ENCODE measurements at regions not wholly inside any gene's neighbourhood (a gene's known extent, or its start where the extent isn't known, plus 50 kb on each side); places are given as distances from the start of the nearest gene placed in this dataset.

GRCh38 chr12:31785318-31785717, 56.5 kb upstream of the AMN1 start:
- CTCF ChIA-PET: no interaction called here
- H3K27ac Mint-ChIP-seq: no peak overlapping the region
- no peaks in the 10 kb centered on the region for H3K27me3 Mint-ChIP-seq (ENCODE audit: low read depth)
- TF ChIP-seq ERG (CRISPR knock-in tag; IDR thresholded peaks at IDR 0.05) (no peak), ZNF671 (CRISPR knock-in tag; IDR thresholded peaks at IDR 0.05) (no peak), ELF4 (CRISPR knock-in tag; IDR thresholded peaks at IDR 0.05; ENCODE audit: low read depth) (no peak), TEAD4 (CRISPR knock-in tag; IDR thresholded peaks at IDR 0.05) (no peak), ESRRA (CRISPR knock-in tag; IDR thresholded peaks at IDR 0.05; ENCODE audit: borderline replicate concordance) (no peak), STAT6 (CRISPR knock-in tag; conservative IDR thresholded peaks at IDR 0.05; ENCODE audit: low read depth) (no peak), NR2C2 (CRISPR knock-in tag; IDR thresholded peaks at IDR 0.05) (no peak), ATF2 (CRISPR knock-in tag; IDR thresholded peaks at IDR 0.05; ENCODE audit: borderline replicate concordance, low read depth) (no peak), FOXP4 (CRISPR knock-in tag; IDR thresholded peaks at IDR 0.05) (no peak), CBFB (CRISPR knock-in tag; IDR thresholded peaks at IDR 0.05; ENCODE audit: low read depth) (no peak)
- no peaks in the 10 kb centered on the region for H3K36me3 Mint-ChIP-seq
- ATAC-seq: no peak
- POLR2A ChIA-PET: no interaction called here
- H3K4me1 Mint-ChIP-seq: peaks cover 6% of the 10 kb centered on the region
- no peak overlapping the region for H3K4me3 Mint-ChIP-seq
- DNase-seq (ENCODE audit: low spot score): no peak
- peaks cover 8% of the 10 kb centered on the region; the same call in 1 of the 2 replicates for H3K9me3 Mint-ChIP-seq

- Mint-ChIP-seq H3K36me3 (no peaks in the 10 kb centered on the region), H3K27me3 (ENCODE audit: low read depth) (no peaks in the 10 kb centered on the region), H3K27ac (no peak overlapping the region), H3K4me1 (peaks cover 6% of the 10 kb centered on the region), H3K4me3 (no peak overlapping the region), H3K9me3 (peaks cover 8% of the 10 kb centered on the region; the same call in 1 of the 2 replicates)
- DNase-seq (ENCODE audit: low spot score) (no peak), ATAC-seq (no peak)
- CTCF ChIA-PET: no interaction called here
- TF ChIP-seq JUN (CRISPR knock-in tag; IDR thresholded peaks at IDR 0.05): no peak
- no peak for TF ChIP-seq ESRRA (CRISPR knock-in tag; IDR thresholded peaks at IDR 0.05; ENCODE audit: borderline replicate concordance)
- TF ChIP-seq ZNF416 (CRISPR knock-in tag; IDR thresholded peaks at IDR 0.05): no peak
- no peak for TF ChIP-seq TCF7 (CRISPR knock-in tag; IDR thresholded peaks at IDR 0.05; ENCODE audit: low read depth)
- TF ChIP-seq RORB (CRISPR knock-in tag; IDR thresholded peaks at IDR 0.05): no peak
- TF ChIP-seq GTF2I (CRISPR knock-in tag; conservative IDR thresholded peaks at IDR 0.05): no peak
- POLR2A ChIA-PET: no interaction called here
These were observed 55.3 kb upstream of the AMN1 start for GRCh38 chr12:31783996-31784645.

- H3K27me3 Mint-ChIP-seq (ENCODE audit: low read depth): no peaks in the 10 kb centered on the region
- ChIA-PET CTCF (interaction anchor here (0.8 kb wide), 1 partner anchor 101 kb away, joined by 3 read pairs; no protein-coding TSS in a partner anchor), POLR2A (no interaction called here)
- no peaks in the 10 kb centered on the region for H3K36me3 Mint-ChIP-seq
- peaks cover 5% of the 10 kb centered on the region; the same call in 1 of the 2 replicates for H3K9me3 Mint-ChIP-seq
- no peak overlapping the region for H3K27ac Mint-ChIP-seq
- H3K4me3 Mint-ChIP-seq: no peak overlapping the region
- DNase-seq (ENCODE audit: low spot score) (no peak), ATAC-seq (no peak)
- H3K4me1 Mint-ChIP-seq: peaks cover 6% of the 10 kb centered on the region
- TF ChIP-seq SMAD4 (CRISPR knock-in tag; IDR thresholded peaks at IDR 0.05) (no peak), ZBTB21 (CRISPR knock-in tag; IDR thresholded peaks at IDR 0.05; ENCODE audit: borderline replicate concordance) (no peak), ZNF263 (CRISPR knock-in tag; IDR thresholded peaks at IDR 0.05; ENCODE audit: low read depth) (no peak), ELF4 (CRISPR knock-in tag; IDR thresholded peaks at IDR 0.05; ENCODE audit: low read depth) (no peak), NFYB (CRISPR knock-in tag; conservative IDR thresholded peaks at IDR 0.05; ENCODE audit: low read depth) (no peak), MAX (CRISPR knock-in tag; IDR thresholded peaks at IDR 0.05) (no peak), PRRX2 (CRISPR knock-in tag; IDR thresholded peaks at IDR 0.05) (no peak), CREM (CRISPR knock-in tag; IDR thresholded peaks at IDR 0.05) (no peak), OVOL2 (CRISPR knock-in tag; IDR thresholded peaks at IDR 0.05; ENCODE audit: borderline replicate concordance) (no peak), RELA (CRISPR knock-in tag; IDR thresholded peaks at IDR 0.05; ENCODE audit: borderline replicate concordance) (no peak)
These were observed 54.7 kb upstream of the AMN1 start for GRCh38 chr12:31783556-31783955.

Measured in WTC11 (cell line).